Astrocyte (in vitro differentiated cells and primary cell): ENCODE measurements at regions not wholly inside any gene's neighbourhood (a gene's known extent, or its start where the extent isn't known, plus 50 kb on each side); places are given as distances from the start of the nearest gene placed in this dataset.

Experiments
- DNase-seq: peaks from one replicate; pipeline ENCODE4 v3.0.0-alpha.2; 2010; ENCODE audit warnings: low read depth
- FAIRE-seq: peaks from 2 replicates; lab custom pipeline; 2011; peaks lifted over from hg19 to GRCh38; lab: Jason Lieb, UNC
- H2AFZ ChIP-seq: 2 replicates; pipeline ENCODE4 v1.6.0; 2012; ENCODE audit warnings: low read depth, low read length, inconsistent platforms
- H3K27ac ChIP-seq: 2 replicates; pipeline ENCODE4 v1.5.1; 2011; ENCODE audit warnings: low read depth, low read length, inconsistent platforms
- H3K27me3 ChIP-seq: 2 replicates; pipeline ENCODE4 v1.6.0; 2011; ENCODE audit warnings: low read length, inconsistent platforms; ENCODE audit not compliant: insufficient read depth
- H3K36me3 ChIP-seq: 2 replicates; pipeline ENCODE4 v1.5.1; 2011; ENCODE audit warnings: low read length, inconsistent platforms; ENCODE audit not compliant: insufficient read depth
- H3K4me1 ChIP-seq: 2 replicates; pipeline ENCODE4 v1.5.1; 2011; ENCODE audit warnings: low read length, inconsistent platforms; ENCODE audit not compliant: insufficient read depth
- H3K4me2 ChIP-seq: 2 replicates; pipeline ENCODE4 v1.6.0; 2012; ENCODE audit warnings: low read length, inconsistent platforms
- H3K4me3 ChIP-seq: 2 replicates; pipeline ENCODE4 v1.5.1; 2011; ENCODE audit warnings: low read depth, mild to moderate bottlenecking, low read length, inconsistent platforms; ENCODE audit not compliant: insufficient read depth
- H3K79me2 ChIP-seq: 2 replicates; pipeline ENCODE4 v1.6.0; 2012; ENCODE audit warnings: mild to moderate bottlenecking, low read length, inconsistent platforms; ENCODE audit not compliant: insufficient read depth
- H3K9ac ChIP-seq: 2 replicates; pipeline ENCODE4 v1.6.0; 2012; ENCODE audit warnings: mild to moderate bottlenecking, low read length, inconsistent platforms
- H3K9me3 ChIP-seq: 2 replicates; pipeline ENCODE4 v1.5.1; 2012; ENCODE audit warnings: low read depth, mild to moderate bottlenecking, low read length, inconsistent platforms; ENCODE audit not compliant: insufficient read depth
- H4K20me1 ChIP-seq: 2 replicates; pipeline ENCODE4 v1.6.0; 2012; ENCODE audit warnings: low read length, inconsistent platforms; ENCODE audit not compliant: insufficient read depth
- H3K27ac Mint-ChIP-seq: one replicate; pipeline ENCODE4 v1.8.0; 2021; ENCODE audit warnings: mild to moderate bottlenecking, mixed read lengths; ENCODE audit not compliant: unreplicated experiment
- H3K27me3 Mint-ChIP-seq: one replicate; pipeline ENCODE4 v1.8.0; 2021; ENCODE audit warnings: low read depth, mixed read lengths; ENCODE audit not compliant: unreplicated experiment
- H3K36me3 Mint-ChIP-seq: one replicate; pipeline ENCODE4 v1.8.0; 2021; ENCODE audit warnings: low read depth, mixed read lengths; ENCODE audit not compliant: unreplicated experiment
- H3K4me1 Mint-ChIP-seq: one replicate; pipeline ENCODE4 v1.8.0; 2021; ENCODE audit warnings: low read depth, mixed read lengths; ENCODE audit not compliant: unreplicated experiment
- H3K4me3 Mint-ChIP-seq: one replicate; pipeline ENCODE4 v1.8.0; 2021; ENCODE audit warnings: mild to moderate bottlenecking, moderate library complexity, mixed read lengths; ENCODE audit not compliant: unreplicated experiment
- H3K9me3 Mint-ChIP-seq: one replicate; pipeline ENCODE4 v1.8.0; 2021; ENCODE audit warnings: mild to moderate bottlenecking, mixed read lengths; ENCODE audit not compliant: unreplicated experiment
- CTCF ChIP-seq: IDR thresholded peaks from 2 replicates; pipeline ENCODE4 v1.5.1; 2011; ENCODE audit warnings: low read depth, mild to moderate bottlenecking, inconsistent platforms, low read length, moderate library complexity; ENCODE audit not compliant: insufficient read depth
- EZH2 ChIP-seq: IDR thresholded peaks from 2 replicates; pipeline ENCODE4 v1.6.1; 2012; ENCODE audit warnings: mild to moderate bottlenecking, low read length, inconsistent platforms; ENCODE audit not compliant: insufficient read depth

- H3K79me2 ChIP-seq, result no peaks in the 10 kb centered on the region
- no peaks in the 10 kb centered on the region for H3K36me3 ChIP-seq
- H2AFZ ChIP-seq, result no peak overlapping the region
- H3K4me3 Mint-ChIP-seq, result no peak overlapping the region
- no peak for FAIRE-seq
- H3K4me2 ChIP-seq, result peak overlapping the region; percentile 73
- H3K36me3 Mint-ChIP-seq, result peaks cover 1% of the 10 kb centered on the region
- no peaks in the 10 kb centered on the region for H3K9me3 ChIP-seq
- no peak overlapping the region for H3K9ac ChIP-seq
- H3K27ac Mint-ChIP-seq, result peak overlapping the region; percentile 94
- no peaks in the 10 kb centered on the region for H4K20me1 ChIP-seq
- H3K9me3 Mint-ChIP-seq, result peaks cover 11% of the 10 kb centered on the region
- TF ChIP-seq EZH2, result no peak
- no peak for TF ChIP-seq CTCF
- no peak overlapping the region for H3K27ac ChIP-seq
- peaks cover 3% of the 10 kb centered on the region for H3K27me3 Mint-ChIP-seq
- H3K4me3 ChIP-seq, result no peak overlapping the region
- H3K27me3 ChIP-seq, result no peaks in the 10 kb centered on the region
- peaks cover 20% of the 10 kb centered on the region for H3K4me1 Mint-ChIP-seq
- DNase-seq, result no peak
- peaks cover 18% of the 10 kb centered on the region for H3K4me1 ChIP-seq
Measured at GRCh38 chr6:11392778-11393507, 144.6 kb upstream of the TMEM170B start.

- TF ChIP-seq EZH2 (no peak), CTCF (no peak)
- FAIRE-seq, result no peak
- Histone ChIP-seq H3K9ac (no peak overlapping the region), H2AFZ (no peak overlapping the region), H3K27me3 (no peaks in the 10 kb centered on the region), H4K20me1 (no peaks in the 10 kb centered on the region), H3K9me3 (no peaks in the 10 kb centered on the region), H3K4me3 (no peak overlapping the region), H3K4me2 (no peak overlapping the region), H3K79me2 (no peaks in the 10 kb centered on the region), H3K27ac (no peak overlapping the region), H3K36me3 (no peaks in the 10 kb centered on the region), H3K4me1 (peaks cover 18% of the 10 kb centered on the region)
- H3K27ac Mint-ChIP-seq, result peak overlapping the region; percentile 94
- H3K27me3 Mint-ChIP-seq, result no peaks in the 10 kb centered on the region
- peaks cover 9% of the 10 kb centered on the region for H3K9me3 Mint-ChIP-seq
- H3K4me1 Mint-ChIP-seq, result peaks cover 20% of the 10 kb centered on the region
- DNase-seq, result no peak
- H3K4me3 Mint-ChIP-seq, result no peak overlapping the region
- peaks cover 1% of the 10 kb centered on the region for H3K36me3 Mint-ChIP-seq
Measured at GRCh38 chr6:11391934-11392777, 145.4 kb upstream of the TMEM170B start.
